NCI-H82 treated with DMSO at 0.1 percent for 48 hours (cell line): ENCODE measurements at regions not wholly inside any gene's neighbourhood (a gene's known extent, or its start where the extent isn't known, plus 50 kb on each side); places are given as distances from the start of the nearest gene placed in this dataset.
A peak's percentile ranks its signal among the peaks of the same experiment; 100 is the strongest.

Experiments used
- DNase-seq: peaks from one replicate; lab custom pipeline; 2025; ENCODE audit not compliant: unreplicated experiment; lab: John Stamatoyannopoulos, UW

DNA sequence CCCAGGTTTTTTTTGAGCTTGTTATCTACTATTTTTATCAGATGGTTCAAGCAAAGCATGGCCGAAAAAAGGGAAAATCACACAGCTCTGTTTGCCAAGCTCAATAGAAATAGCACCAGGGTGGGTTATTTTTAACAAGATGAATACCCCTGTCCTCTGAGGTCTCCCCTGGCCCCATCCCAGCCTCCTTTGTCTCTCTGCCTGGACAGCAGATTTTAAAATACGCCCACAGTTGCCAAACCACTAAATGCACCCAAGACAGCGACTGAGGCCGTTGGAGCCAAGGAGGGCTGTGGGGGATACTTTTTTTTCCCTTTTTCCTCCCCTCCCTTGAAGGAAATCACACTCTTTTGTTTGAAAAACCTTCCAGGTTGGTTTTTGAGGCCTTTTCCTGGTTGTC is 106.6 kb downstream of the VEGFA start:
- no peak for DNase-seq

DNA sequence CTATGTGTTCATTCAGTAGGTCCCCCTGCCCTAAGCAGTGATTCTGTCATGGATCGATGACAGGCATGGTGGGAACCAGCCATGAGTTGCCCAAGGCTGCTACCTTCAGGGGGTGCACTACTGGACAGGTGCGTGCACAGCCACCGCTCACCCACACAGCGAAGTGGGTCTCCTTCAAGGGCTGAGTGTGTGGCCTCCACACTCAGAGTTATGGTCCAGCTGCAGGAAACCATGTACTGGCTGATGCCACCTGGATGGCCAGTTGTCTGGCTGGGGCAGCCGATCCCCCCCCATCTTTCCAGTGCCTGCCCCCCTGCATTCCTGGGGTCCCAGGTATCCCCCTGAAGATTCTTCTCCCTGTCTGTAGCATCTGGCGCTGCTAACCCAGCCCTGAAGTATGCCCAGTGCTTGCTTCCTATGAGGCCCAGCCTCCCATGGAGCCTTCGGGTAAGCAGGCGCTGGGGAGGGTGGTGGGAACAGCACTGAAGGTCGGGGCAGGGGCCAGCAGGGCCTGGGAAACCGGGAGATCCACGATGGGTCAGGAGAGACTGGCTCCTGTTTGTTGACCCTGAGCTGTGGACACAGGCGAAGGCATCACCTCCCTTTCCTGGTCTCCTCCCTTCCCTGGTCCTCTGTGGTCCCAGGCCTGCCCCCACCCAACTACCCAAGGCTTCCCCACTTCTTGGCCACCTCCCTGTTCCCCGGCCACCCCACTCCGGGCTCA is 106.0 kb downstream of the VEGFA start:
- DNase-seq = no peak

- DNase-seq = no peak
Observed at GRCh38 chr6:43874814-43875590, 105.0 kb downstream of the VEGFA start.

DNA sequence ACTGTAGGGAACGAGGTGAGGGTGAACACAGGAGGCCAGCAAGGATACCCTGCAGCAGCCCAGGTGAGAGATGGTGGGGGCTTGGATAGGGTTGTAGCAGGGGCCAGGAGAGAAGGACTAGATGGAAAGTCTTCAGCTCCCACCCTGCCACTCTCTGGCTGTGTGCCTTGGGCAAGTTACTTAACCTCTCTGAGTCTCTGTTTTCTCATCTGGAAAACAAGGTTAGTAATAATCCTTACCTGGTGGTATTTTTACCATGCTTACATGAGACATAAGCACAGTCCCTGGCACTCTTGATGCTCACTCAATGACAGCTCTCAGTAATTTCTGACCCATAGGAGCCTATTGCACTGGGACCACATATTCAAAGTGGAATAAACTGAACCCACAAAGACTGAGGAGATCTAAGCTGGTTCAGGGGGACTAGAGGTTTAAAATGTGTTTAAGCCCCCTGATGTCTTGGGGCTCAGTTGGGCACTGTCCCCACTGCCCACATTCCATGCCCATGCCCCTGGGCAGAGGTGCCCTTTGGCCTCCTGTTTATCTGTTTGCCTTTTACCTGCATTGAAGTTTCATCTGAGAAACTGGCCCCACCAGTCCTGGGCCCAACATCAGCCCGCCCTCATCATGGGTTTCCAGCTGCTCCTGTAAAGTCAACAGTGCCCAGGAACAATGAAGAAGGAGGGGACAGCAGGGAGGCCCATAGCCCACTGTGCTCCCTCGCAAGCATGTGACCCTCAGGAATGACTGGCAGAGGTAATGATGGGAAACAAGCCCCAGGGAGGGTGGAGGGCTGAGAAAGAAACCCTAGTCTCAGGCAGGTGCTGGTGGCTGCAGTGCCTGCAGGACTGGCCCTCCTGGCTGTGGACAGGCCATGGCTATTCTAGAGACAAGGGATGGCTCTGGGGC is 104.0 kb downstream of the VEGFA start:
- no peak for DNase-seq

DNA sequence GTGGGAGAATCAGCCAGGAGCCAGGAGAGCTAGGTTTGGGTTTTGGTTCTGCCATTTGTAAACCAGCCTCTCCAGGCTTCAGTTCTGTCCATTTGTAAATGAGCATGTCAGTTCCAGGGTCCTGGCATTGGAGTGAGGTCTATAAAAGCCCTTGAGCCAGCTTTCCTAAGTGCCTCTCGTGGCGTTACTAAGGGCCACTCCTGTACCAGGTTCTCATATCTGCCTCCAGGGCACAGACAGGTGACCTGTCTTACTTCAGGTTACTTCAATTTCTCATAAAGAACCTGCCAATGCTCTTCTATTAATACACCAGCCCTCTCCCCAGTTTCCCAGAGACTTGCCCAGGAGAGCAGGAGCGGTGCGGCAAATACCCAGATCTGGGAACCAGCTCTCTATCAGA is 101.9 kb downstream of the VEGFA start:
- DNase-seq = no peak

GRCh38 chr6:43871284-43871683 is 101.3 kb downstream of the VEGFA start:
- no peak for DNase-seq

DNA sequence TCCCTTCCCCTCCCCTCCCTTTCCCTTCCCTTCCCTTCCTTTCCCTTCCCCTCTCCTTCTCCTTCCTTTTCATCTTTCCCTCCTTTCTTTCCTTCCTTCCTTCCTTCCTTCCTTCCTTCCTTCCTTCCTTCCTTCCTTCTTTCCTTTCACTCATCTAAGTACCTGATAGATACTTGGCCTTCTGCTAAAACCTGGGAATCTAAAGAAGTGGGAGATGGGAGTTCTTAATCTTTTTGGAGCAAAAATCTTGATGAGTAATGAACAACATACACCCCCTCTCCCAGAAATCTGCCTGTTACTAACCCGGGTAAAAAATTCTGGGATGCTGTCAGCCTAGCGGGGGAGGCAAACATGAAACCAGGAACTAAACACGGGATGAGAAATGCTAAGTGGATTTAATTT is 100.7 kb downstream of the VEGFA start:
- peak; percentile 59 for DNase-seq

DNA sequence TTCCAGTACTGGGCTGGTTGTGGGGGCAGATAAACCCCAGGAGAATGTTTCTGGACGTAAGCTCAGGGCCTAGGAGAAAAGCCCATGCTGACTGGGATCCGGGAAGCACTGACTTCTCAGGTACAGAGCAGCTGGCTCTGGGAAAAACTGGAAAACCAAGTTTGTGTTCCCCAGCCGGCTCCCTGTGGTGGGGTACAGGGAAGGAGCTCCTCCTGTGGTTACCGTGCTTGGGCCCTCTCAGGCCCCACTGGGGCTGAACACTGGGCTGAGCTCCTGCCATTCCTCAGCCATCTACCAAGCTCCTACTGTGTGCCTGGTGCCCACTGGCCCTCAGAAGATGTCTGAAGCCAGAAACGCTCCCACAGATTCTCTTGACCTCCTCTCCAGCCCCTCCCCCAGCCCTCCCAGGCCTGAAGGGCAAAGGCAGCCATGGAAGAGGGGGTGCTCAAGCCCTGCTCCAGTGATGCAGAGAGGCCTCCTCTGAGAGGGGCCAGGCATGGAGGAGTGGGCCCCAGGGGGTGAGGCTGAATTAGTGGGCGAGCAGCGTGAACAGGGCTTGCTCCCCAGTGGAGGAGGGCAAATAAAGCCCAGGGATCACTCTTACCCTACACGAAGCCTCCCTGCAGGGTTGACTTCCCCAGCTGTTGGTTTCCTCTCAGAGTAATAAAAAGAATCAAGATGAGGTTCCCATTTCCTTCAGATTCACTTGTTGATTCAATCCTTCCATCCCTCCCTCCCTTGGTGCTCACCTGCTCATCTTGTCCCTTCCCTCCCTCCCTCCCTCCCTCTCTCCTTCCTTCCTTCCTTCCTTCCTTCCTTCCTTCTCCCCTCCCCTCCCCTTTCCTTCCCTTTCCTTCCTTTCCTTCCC is 100.0 kb downstream of the VEGFA start:
- no peak for DNase-seq

GRCh38 chr6:43869079-43869710 is 99.2 kb downstream of the VEGFA start:
- DNase-seq = no peak

- DNase-seq = no peak
Observed at GRCh38 chr6:43868467-43868866, 98.5 kb downstream of the VEGFA start.

- no peak for DNase-seq
Observed at GRCh38 chr6:43867996-43868395, 98.0 kb downstream of the VEGFA start.

DNA sequence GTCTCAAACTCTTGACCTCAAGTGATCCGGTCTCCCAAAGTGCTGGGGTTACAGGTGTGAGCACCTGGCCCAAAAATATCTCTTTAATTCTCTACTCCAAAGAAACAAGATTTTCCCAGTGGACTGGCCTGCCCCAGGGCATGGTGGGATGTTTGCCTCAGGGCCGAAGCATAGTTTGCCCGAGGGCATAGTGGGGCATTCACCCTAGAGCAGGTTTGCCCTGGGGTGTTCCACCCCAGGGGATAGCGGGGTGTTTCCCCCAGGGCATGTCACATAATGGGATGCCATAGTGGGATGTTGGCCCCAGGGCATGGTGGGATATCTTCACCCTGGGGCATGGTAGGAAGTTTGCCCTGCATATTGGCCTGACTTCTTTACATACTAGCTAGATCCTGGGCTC is 97.2 kb downstream of the VEGFA start:
- DNase-seq = no peak

- DNase-seq = peak; percentile 93
Observed at GRCh38 chr6:43865932-43866645, 96.1 kb downstream of the VEGFA start.

DNA sequence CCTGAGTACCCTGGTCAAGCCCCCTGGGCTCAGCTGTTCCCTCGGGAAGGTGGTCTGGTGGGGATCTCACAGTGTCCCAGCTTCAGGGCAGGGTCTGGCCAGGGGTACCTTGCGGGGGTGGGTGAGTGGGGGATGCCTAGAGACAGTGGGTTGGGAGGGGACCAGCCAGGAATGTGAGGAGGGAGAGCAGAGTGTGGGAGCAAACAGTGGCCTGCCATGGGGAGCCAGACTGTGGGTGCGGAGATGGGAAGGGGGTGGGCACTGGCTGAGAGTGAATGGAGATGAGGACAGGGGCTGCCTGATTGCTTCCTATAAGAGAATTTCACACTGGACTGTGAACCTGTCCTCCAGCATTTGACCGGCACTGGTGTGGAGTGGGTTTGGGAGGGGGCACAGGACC is 95.1 kb downstream of the VEGFA start:
- DNase-seq = no peak

DNA sequence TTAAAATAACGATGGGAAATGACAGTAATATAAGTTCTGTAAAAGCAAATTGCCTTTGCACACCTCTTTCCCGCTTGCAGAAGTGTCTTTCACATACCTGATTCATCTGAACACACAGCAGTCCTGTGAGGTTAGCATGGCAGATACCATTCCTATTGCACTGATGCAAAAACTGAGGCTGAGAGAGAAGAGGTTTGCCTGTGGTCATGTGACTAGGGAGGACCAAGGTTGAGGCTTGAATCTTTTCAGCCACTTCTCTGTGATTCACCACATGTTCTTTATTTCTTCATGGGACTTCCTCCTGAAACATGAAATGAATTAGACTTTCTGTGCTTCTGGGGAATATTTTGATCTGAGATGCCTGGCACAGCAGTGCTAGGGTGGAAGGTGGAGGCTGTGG is 92.9 kb downstream of the VEGFA start:
- DNase-seq = no peak

- DNase-seq = no peak
Observed at GRCh38 chr6:43861212-43861894, 91.3 kb downstream of the VEGFA start.

DNA sequence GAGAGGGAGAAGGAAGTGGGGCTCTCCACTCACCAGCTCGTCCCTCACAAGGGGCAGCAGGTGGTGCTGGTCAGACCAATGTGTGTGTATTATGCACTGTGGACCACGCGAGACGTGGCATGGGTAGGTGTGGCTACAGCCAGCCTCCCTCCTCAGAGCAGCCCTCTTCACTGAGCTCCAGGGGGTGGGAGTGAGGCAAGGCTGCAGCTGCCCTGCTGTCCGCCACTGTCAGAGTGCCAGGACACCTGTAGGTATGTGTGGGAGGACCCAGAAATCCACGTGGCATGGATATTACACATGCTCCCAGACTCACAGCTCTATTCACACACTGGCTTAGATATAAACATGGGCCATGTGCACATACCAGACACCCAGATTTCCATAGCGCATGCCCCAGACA is 90.3 kb downstream of the VEGFA start:
- no peak for DNase-seq

GRCh38 chr6:43859213-43859612 is 89.2 kb downstream of the VEGFA start:
- DNase-seq = no peak
